Adrenal gland (tissue), 9 donors: ENCODE measurements at regions not wholly inside any gene's neighbourhood (a gene's known extent, or its start where the extent isn't known, plus 50 kb on each side); places are given as distances from the start of the nearest gene placed in this dataset.

ENCODE experiments used
- DNase-seq, 7 donors: peaks; one replicate each; pipeline ENCODE4 v3.0.0-alpha.2; 2019 to 2020
- H3K27ac ChIP-seq, 5 donors: fragments of 200-600 bp; sonication (generic) in 4 of 5; 1 replicate in 3 of 5; 2 replicates in 2 of 5; pipeline versions ENCODE4 v1.5.1 to v1.8.0; 2016 to 2020; ENCODE audit warnings: mild to moderate bottlenecking in 1 of 5
- H3K27me3 ChIP-seq: fragments of 200-600 bp; 2 replicates; pipeline ENCODE4 v1.8.0; 2021
- H3K36me3 ChIP-seq, 2 donors: fragments of 200-600 bp; replicated peaks in 1 of 2; 1 replicate in 1 of 2; 2 replicates in 1 of 2; pipeline versions ENCODE4 v1.5.1 to v1.8.0; 2018 to 2022
- H3K4me1 ChIP-seq, 2 donors: fragments of 200-600 bp; replicated peaks in 1 of 2; 1 replicate in 1 of 2; 2 replicates in 1 of 2; pipeline versions ENCODE4 v1.5.1 to v1.8.0; 2018 to 2021
- H3K4me3 ChIP-seq, 4 donors: fragments of 200-600 bp; sonication (generic) in 3 of 4; one replicate each; pipeline ENCODE4 v1.5.1; 2016 to 2018
- H3K9me3 ChIP-seq, 3 donors: fragments of 200-600 bp; sonication (generic) in 1 of 3; replicated peaks in 1 of 3; 1 replicate in 2 of 3; 2 replicates in 1 of 3; pipeline versions ENCODE4 v1.5.1 to v1.8.0; 2016 to 2021
- CTCF ChIP-seq, 6 experiments: fragments of 450-650 bp in 4 of 6; fragments of 200-600 bp in 2 of 6; sonication (generic) in 1 of 6; IDR thresholded peaks; 1 replicate in 5 of 6; 2 replicates in 1 of 6; pipeline versions ENCODE4 v1.5.1 to v1.8.0; 2016 to 2021; ENCODE audit warnings: antibody characterized with exemption in 6 of 6, mild to moderate bottlenecking in 2 of 6, moderate library complexity in 1 of 6
- POLR2A ChIP-seq, 2 donors: fragments of 450-650 bp; IDR thresholded peaks; one replicate each; pipeline ENCODE4 v1.6.1; 2017; ENCODE audit warnings: antibody characterized with exemption in 2 of 2, mild to moderate bottlenecking in 2 of 2, moderate library complexity in 1 of 2
- WGBS, 4 donors: extraction: QIAGEN DNeasy Blood & Tissue Kit in 2 of 4; methylation state at CpG; one replicate each; pipeline versions ENCODE4 v1.1.5 to v1.1.7; 2013 to 2017; 5-methylcytosine and 5-hydroxymethylcytosine counted together
- intact Hi-C, 2 donors: fragments of 100-400 bp; cut with DNase I; formaldehyde crosslinking; loops; one replicate each; pipeline versions ENCODE4 v1.14.1 to v1.15.0; 2022 to 2023
- donor health status: healthy with polysubstance abuse.
- donor health status: Bipolar disorder and iron deficiency.
- donor health status: DM: yes; HTN: yes; CAD: no.
- donor health status: DM: no; HTN: no; CAD: no.
- donor health status: DM: no; HTN: no; CAD: no.

GRCh38 chr2:188903740-188904139 is 70.4 kb upstream of the COL3A1 start:
- Histone ChIP-seq H3K27ac (no peak overlapping the region), H3K27me3 (no peaks in the 10 kb centered on the region), H3K4me1 (no peaks in the 10 kb centered on the region), H3K4me3 (no peak overlapping the region), H3K36me3 (no peaks in the 10 kb centered on the region), H3K9me3 (no peaks in the 10 kb centered on the region)
- intact Hi-C loops = no loop called here
- DNase-seq = no peak
- WGBS, 4 donors = 85 to 94% (median 88%) methylated on average over 1 of the region's 1 CpG
- no peak for TF ChIP-seq POLR2A (IDR thresholded peaks at IDR 0.05)
- no peak for TF ChIP-seq CTCF (IDR thresholded peaks at IDR 0.05)

GRCh38 chr2:188909036-188909435 is 65.1 kb upstream of the COL3A1 start:
- TF ChIP-seq CTCF (IDR thresholded peaks at IDR 0.05) (no peak), POLR2A (IDR thresholded peaks at IDR 0.05) (no peak)
- 85 to 97% (median 91%) methylated on average over 3 of the region's 3 CpGs for WGBS, 4 donors
- no peak overlapping the region for H3K27ac ChIP-seq
- H3K9me3 ChIP-seq = no peaks in the 10 kb centered on the region
- no peak overlapping the region for H3K4me3 ChIP-seq
- no peaks in the 10 kb centered on the region for H3K4me1 ChIP-seq
- H3K36me3 ChIP-seq = no peaks in the 10 kb centered on the region
- no peaks in the 10 kb centered on the region for H3K27me3 ChIP-seq
- intact Hi-C loops = no loop called here
- DNase-seq = no peak

- H3K4me3 ChIP-seq = no peak overlapping the region
- no peaks in the 10 kb centered on the region for H3K36me3 ChIP-seq
- H3K27me3 ChIP-seq = no peaks in the 10 kb centered on the region
- no peak overlapping the region for H3K27ac ChIP-seq
- TF ChIP-seq POLR2A (IDR thresholded peaks at IDR 0.05) (no peak), CTCF (IDR thresholded peaks at IDR 0.05) (no peak)
- no peaks in the 10 kb centered on the region for H3K4me1 ChIP-seq
- intact Hi-C loops = no loop called here
- no peak for DNase-seq
- no peaks in the 10 kb centered on the region for H3K9me3 ChIP-seq
Measured at GRCh38 chr2:188916736-188917135, 57.4 kb upstream of the COL3A1 start.

GRCh38 chr2:188917632-188918031 is 56.5 kb upstream of the COL3A1 start:
- 69 to 87% (median 79%) methylated on average over 1 of the region's 1 CpG for WGBS, 4 donors
- Histone ChIP-seq H3K36me3 (no peaks in the 10 kb centered on the region), H3K27ac (no peak overlapping the region), H3K4me1 (no peaks in the 10 kb centered on the region), H3K9me3 (no peaks in the 10 kb centered on the region), H3K27me3 (no peaks in the 10 kb centered on the region), H3K4me3 (no peak overlapping the region)
- no peak for DNase-seq
- intact Hi-C loops = no loop called here
- TF ChIP-seq CTCF (IDR thresholded peaks at IDR 0.05) = no peak
- no peak for TF ChIP-seq POLR2A (IDR thresholded peaks at IDR 0.05)
